ENCODE measurements at regions not wholly inside any gene's neighbourhood (a gene's known extent, or its start where the extent isn't known, plus 50 kb on each side); places are given as distances from the start of the nearest gene placed in this dataset.

GRCh38 chr4:24425863-24426262 lies 158.5 kb downstream of the DHX15 start:
- TF ChIP-seq EZH2 (IDR thresholded peaks at IDR 0.05; ENCODE audit: low read depth, low read length, severe bottlenecking) (no peak), EP300 (IDR thresholded peaks at IDR 0.05; ENCODE audit: borderline replicate concordance in 1 of 2, low read depth in 2 of 2, low read length in 2 of 2) (no peak), CTCF (IDR thresholded peaks at IDR 0.05; ENCODE audit: control extremely low read depth in 1 of 3, insufficient read depth in 1 of 3, low read depth in 1 of 3, low read length in 3 of 3) (no peak), POLR2AphosphoS5 (IDR thresholded peaks at IDR 0.05; ENCODE audit: low read depth, low read length) (no peak), TAF1 (IDR thresholded peaks at IDR 0.05; ENCODE audit: low read depth, low read length) (no peak), NRF1 (IDR thresholded peaks at IDR 0.05; ENCODE audit: low read depth, low read length) (no peak), MAX (IDR thresholded peaks at IDR 0.05) (no peak), TEAD4 (IDR thresholded peaks at IDR 0.05; ENCODE audit: low read depth, low read length) (no peak), MAFK (IDR thresholded peaks at IDR 0.05; ENCODE audit: low read depth, low read length) (no peak), ZNF274 (IDR thresholded peaks at IDR 0.05; ENCODE audit: borderline replicate concordance, extremely low read depth, low read length) (no peak), KDM5A (IDR thresholded peaks at IDR 0.05; ENCODE audit: low read length) (no peak), POLR2A (IDR thresholded peaks at IDR 0.05; ENCODE audit: control extremely low read depth in 1 of 2, low read depth in 2 of 2, low read length in 2 of 2) (no peak), CBX8 (IDR thresholded peaks at IDR 0.05; ENCODE audit: borderline replicate concordance, low read depth, low read length) (no peak), FOSL1 (IDR thresholded peaks at IDR 0.05; ENCODE audit: insufficient read depth, low read depth, low read length) (no peak)
